Right ventricle myocardium superior (tissue), 1 donor: ENCODE measurements at regions not wholly inside any gene's neighbourhood (a gene's known extent, or its start where the extent isn't known, plus 50 kb on each side); places are given as distances from the start of the nearest gene placed in this dataset.

ENCODE experiments used
- ATAC-seq: fragments of 200-7000 bp; cut with Tn5 transposase; one replicate; pipeline ENCODE4 v1.9.1; 2020; ENCODE audit warnings: mild to moderate bottlenecking; ENCODE audit not compliant: poor library complexity
- DNase-seq: peaks from one replicate; pipeline ENCODE4 v3.0.0-alpha.2; 2020
- intact Hi-C: fragments of 100-400 bp; cut with DNase I; formaldehyde crosslinking; loops from one replicate; pipeline ENCODE4 v1.11.2; 2022
- donor health status: DM: no; HTN: yes; CAD: no; lungs with severe emphysema.

DNA sequence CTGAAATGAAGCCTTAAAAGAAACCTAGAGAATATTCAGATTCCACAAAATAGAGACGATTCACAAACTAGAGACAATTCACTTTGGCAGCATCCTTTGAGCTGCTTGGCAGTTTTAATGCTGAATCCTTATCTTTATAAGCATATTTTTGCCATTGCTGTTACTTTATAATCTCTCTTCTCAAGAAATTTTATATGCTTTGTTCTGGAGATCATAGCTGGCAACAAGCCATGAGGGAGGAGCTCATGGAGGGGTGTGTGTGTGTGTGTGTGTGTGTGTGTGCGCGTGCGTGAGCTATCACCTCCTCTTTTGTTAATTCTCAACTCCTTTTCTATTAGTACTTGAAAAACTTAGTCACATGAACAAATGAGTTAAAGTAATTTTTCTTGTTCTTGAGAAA is 495.0 kb upstream of the RGMA start:
- intact Hi-C loops = no loop called here
- peak; percentile 43 for DNase-seq
- ATAC-seq = no peak

- DNase-seq (no peak), ATAC-seq (no peak)
- intact Hi-C loops = no loop called here
These were observed 494.5 kb upstream of the RGMA start for GRCh38 chr15:93583552-93583951.

DNA sequence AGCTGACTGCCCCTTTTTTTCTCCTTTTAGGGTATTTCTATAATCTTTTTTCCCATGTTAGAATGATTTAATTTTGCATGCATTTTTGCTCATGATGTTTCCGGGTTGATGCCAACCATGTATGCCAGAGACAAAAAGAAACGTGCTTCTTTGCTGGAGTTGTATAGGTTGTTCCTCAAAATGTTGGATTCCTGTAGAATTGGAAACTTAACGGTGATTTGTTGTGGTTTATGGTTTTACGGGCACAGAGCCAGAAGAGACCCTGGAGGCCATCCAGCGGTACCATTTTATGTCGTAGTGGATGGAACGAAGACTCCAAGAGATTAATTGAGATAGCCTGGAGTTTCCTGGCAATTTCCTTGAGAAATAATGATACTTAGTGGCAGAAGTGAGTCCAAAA is 481.5 kb upstream of the RGMA start:
- no peak for DNase-seq
- intact Hi-C loops = loop anchor here (10.0 kb wide), 1 partner anchor 664 kb away; the partner anchor contains the start of gene MCTP2
- ATAC-seq = no peak

GRCh38 chr15:93566762-93567161 is 477.8 kb upstream of the RGMA start:
- ATAC-seq (peak; percentile 36), DNase-seq (no peak)
- intact Hi-C loops = no loop called here

GRCh38 chr15:93565201-93565600 is 476.2 kb upstream of the RGMA start:
- intact Hi-C loops = no loop called here
- DNase-seq (no peak), ATAC-seq (no peak)

- no peak for ATAC-seq
- DNase-seq = no peak
- intact Hi-C loops = no loop called here
These were observed 474.2 kb upstream of the RGMA start for GRCh38 chr15:93563218-93563617.

DNA sequence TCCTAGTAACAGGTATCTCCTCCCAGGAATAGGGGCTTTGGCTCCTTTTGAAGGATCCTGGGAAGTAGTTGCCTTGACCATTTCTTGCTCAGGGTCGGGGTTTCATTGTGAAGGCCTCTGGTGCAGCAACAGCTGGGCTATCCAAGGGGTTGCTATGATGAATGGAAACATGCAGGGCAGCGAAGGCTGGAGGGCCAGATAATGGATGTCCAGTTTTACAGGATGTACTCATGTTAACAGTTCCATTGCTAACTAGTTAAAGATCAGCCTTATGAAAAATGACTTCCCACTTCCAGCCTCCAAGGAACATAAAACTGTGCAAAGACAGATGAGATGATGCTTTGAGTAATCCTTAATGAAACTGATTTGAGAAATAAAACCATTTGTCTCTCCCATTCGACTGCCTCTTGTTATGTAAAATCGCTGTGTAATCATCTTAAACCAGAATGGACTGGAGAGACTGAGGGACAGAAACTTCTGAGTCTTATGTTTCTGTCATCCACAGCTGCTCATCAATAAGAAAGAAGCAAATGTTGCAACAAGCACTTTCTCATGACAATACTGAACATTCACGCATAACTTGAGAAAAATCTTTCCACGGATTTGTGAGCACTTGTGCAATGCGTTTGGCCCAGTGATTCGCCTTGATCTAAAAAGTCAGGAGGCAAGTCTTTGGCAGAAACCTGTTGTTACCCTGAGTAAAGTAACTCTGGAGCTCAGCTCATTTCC is 473.5 kb upstream of the RGMA start:
- no peak for ATAC-seq
- intact Hi-C loops = no loop called here
- DNase-seq = no peak

DNA sequence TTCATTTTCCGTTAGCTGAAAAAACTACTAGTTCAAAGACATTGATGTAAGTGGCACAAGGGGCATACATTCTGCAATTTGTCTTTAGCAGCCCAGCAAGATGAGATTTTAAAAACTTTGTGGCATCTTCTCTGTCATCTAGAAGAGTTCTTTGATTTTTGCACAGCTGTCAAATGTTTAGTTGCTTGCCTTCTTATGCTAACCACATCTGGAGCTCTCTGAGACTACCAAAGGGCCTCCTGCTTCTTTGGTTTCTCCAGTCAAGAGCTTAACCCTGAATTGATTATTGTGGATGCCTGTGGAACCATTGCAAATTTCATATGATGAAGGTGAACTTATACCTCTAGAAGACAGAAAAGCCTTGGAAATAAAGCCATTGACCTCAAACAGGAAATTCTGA is 468.7 kb upstream of the RGMA start:
- intact Hi-C loops = no loop called here
- DNase-seq (no peak), ATAC-seq (no peak)

DNA sequence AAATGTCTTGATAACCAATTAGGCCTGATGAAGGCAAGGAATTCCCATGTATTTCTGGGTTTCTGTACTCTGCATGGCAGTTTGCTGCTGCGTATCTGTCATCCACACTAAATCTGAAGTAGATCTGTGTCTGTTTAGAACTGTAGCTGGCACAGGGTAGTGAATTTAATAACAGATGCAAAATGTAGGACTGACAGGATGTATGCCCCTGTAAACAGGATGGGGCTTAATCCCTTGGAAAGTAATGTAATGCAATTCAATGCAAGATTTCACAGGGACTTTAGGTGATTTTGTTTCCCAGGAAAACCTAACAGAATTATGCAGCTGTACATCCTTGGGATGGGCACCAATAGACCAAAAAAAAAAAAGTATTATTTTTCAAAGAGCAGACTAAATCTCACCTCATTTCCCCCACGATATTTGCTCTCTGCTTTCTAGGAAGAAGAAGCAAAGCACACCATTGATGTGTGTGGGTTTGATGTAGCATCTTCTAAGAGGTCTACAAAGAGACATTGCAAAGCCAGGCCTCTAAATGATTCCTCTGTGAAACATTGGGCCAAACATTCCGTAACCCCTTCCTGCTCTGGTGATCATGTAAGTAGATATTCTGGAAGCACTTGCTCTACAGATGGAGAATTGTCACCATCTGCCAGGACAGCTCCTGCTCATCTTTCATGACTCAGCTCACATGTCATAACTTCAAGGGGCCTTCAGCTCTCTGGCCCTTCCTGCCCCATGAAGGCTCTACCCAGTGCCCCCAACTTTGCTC is 464.3 kb upstream of the RGMA start:
- intact Hi-C loops = no loop called here

DNA sequence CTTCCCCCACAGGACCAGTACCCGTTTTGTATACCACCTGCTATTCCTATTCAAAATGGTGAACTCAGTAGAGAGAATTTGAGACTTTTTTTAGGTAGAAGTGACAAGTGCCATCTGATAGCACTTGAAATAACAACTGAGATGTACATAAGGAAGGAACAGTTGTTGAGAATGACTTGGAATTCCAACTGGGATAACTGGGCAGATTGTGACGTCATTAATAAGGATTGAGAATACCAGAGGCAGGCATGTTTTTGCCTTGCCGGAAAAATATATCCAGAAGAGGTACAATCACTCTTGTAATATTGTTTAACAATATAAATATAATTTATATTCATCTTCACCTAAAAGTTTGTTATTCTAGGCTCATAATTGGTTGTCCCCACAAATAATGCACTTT is 454.1 kb upstream of the RGMA start:
- no peak for DNase-seq
- intact Hi-C loops = no loop called here

More for the DNA sequence above, 464.3 kb upstream of the RGMA start:
- DNase-seq = no peak
- ATAC-seq = no peak

DNA sequence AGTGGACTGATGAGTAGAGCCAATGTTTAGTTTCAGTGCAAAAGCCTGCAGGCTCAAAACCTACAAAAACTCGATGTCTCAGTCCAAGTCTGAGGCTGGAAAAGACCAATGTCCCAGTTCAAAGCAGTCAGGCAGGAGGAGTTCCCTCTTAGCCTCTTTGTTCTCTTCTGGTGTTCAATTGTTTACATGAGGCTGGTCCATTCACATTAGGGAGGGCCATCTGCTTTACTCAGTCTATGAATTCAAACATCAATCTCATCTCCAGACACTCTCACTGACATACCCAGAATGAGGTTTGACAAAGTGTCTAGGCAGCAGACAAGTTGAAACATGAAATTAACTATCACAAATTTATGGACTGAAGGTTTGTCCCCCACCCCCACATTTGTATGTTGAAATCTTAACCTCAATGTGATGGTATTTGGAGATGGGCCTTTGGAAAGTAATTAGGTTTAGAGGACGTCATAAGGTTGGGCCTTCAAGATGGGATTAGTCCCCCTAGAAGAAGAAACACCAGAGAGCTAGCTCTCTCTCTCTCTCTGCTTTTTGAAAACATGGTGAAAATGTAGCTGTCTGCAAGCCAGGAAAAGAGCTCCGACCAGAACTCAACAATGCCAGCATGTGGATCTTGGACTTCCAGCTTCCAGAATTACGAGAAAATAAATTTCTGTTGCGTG is 438.5 kb upstream of the RGMA start:
- DNase-seq = no peak
- ATAC-seq = no peak
- intact Hi-C loops = no loop called here

More for the DNA sequence above, 454.1 kb upstream of the RGMA start:
- ATAC-seq = no peak

GRCh38 chr15:93524432-93524831 is 435.4 kb upstream of the RGMA start:
- DNase-seq (no peak), ATAC-seq (no peak)
- intact Hi-C loops = no loop called here

GRCh38 chr15:93523481-93523880 is 434.5 kb upstream of the RGMA start:
- ATAC-seq = no peak
- intact Hi-C loops = no loop called here
- no peak for DNase-seq

- ATAC-seq (peak; percentile 64), DNase-seq (no peak)
- intact Hi-C loops = no loop called here
These were observed 431.2 kb upstream of the RGMA start for GRCh38 chr15:93520206-93520605.

DNA sequence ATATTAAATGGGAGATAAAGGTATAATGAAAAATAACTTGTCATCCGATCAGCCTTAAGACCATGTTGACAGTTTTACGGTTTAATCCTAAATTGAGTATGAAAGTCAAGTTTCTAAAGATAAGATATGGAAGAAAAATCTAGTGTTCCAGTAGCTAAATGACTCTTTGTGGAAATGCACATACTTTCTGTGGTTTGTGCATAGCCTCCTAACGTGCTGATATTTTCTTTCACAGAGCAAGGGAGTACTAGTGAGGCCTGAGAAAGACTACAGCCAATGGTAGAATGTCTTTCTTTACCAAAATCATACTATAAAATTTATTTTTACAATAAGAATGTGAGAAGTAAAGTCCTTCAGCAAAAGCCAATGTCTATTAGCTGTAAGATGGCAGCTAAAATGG is 430.6 kb upstream of the RGMA start:
- ATAC-seq (no peak), DNase-seq (no peak)
- intact Hi-C loops = no loop called here

DNA sequence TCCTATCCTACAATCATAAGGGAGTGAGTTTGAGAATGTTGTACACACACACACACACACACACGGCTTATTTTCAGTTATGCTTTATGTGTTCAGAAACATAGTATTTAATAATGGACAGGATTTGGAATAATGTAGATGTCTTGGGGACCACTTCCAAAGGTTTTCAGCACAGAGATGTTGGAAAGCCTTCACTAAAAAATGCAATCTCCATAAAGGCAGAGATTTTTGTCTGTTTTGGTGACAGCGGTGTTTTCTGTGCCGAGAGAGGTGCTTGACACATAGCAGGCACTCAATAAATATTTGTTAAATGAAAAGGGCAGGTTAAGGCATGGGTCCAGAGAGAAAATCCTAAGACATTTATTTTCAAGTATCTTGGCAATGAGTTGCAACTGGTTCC is 428.2 kb upstream of the RGMA start:
- ATAC-seq (no peak), DNase-seq (no peak)
- intact Hi-C loops = no loop called here

DNA sequence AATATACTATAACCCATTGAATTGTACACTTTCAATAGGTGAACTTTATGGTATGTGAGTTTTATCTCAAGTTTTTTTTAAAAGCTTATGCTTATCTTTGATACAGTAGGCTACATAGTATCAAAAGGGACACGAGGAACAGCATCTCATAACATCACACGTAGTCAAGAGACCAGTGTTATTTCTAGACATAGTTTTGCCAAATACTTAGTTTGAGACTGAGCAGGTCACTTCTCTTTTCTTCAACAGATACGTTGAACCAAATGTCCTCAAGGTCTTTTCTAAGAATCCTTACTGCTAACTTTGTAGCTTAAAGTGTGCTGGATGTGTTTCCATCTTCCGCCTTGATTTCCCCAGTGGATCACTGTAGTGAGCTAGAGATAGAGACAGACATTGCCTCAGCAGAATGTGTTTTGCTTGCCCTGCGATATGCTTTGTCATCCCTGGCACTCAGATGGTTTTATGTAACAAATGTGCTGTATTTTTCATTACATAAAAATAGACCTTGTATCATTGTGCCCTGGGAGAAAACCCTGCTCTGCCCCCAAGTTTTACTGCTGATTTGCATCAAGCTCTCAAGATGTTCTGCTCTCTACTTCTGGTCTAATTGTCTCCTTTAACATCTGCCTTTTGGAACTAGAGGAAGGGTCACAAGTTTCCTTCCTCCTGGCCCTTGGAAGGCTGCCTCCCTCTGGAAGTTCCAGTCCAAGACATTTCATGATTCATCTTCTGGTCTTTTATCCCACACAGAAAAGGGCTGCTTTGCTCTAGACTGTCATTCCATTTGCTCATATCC is 426.4 kb upstream of the RGMA start:
- ATAC-seq = peak; percentile 92
- intact Hi-C loops = no loop called here
- DNase-seq = peak; percentile 45

- ATAC-seq (no peak), DNase-seq (no peak)
- intact Hi-C loops = no loop called here
These were observed 417.6 kb upstream of the RGMA start for GRCh38 chr15:93506646-93507045.

DNA sequence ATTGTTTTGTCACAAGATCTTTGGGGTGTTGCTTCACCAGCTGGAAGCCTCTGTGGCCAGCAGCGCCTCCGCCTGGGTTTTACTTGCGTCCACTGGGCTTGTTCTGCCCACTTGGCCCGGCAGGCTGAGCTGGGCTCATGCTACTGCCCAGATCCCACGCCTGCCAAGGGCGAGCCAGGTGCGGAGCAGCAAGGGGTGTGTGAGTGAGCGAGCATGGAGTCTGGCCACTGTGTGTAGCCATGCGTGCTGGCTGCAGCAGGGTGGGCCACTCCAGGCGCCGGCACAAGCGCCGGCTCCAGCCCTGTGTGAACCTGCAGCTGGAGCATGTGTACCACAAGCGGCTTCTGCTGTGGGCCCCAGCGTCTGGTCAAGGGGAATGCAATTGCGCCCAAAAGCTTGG is 416.5 kb upstream of the RGMA start:
- no peak for DNase-seq
- no peak for ATAC-seq
- intact Hi-C loops = no loop called here
